ENCODE measurements at regions not wholly inside any gene's neighbourhood (a gene's known extent, or its start where the extent isn't known, plus 50 kb on each side); places are given as distances from the start of the nearest gene placed in this dataset.

DNA sequence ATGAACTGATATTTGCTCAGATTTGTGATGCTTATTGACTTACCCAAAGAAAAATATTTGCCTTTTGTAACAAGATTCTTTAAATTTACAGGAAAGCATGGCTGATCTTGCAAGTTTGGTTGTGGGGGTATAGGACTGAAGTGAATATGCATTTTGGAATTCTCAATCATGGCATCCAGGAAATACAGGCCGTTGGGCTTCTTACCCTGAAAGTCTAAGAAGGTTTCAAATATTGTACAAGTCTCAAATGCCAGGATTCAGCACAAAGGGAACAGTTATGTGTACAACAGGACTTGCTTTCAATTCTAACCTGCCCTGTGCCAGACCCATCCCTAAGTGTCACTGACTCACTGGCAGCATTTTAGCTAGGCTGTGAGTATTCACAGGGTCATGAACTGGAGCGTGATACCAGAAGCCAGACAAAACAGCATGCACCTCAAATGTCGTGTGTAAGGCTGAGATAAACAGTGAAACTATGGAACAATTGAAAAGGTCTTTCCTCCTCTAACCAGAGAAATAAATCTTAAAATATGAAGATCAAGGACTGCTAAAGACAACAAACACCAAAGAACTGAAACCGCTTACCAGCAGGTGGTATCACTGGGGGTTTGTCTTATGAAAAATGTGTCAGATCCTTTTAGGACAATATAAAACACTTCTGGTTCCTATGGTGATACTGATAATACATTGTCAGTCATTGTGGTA lies 168.6 kb upstream of the RGMB start:
- TF ChIP-seq, protein P1, sequence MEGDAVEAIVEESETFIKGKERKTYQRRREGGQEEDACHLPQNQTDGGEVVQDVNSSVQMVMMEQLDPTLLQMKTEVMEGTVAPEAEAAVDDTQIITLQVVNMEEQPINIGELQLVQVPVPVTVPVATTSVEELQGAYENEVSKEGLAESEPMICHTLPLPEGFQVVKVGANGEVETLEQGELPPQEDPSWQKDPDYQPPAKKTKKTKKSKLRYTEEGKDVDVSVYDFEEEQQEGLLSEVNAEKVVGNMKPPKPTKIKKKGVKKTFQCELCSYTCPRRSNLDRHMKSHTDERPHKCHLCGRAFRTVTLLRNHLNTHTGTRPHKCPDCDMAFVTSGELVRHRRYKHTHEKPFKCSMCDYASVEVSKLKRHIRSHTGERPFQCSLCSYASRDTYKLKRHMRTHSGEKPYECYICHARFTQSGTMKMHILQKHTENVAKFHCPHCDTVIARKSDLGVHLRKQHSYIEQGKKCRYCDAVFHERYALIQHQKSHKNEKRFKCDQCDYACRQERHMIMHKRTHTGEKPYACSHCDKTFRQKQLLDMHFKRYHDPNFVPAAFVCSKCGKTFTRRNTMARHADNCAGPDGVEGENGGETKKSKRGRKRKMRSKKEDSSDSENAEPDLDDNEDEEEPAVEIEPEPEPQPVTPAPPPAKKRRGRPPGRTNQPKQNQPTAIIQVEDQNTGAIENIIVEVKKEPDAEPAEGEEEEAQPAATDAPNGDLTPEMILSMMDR (IDR thresholded peaks at IDR 0.05) = no peak
- TF ChIP-seq POLR2AphosphoS5 (IDR thresholded peaks at IDR 0.05; ENCODE audit: insufficient read depth in 1 of 2, low read depth in 1 of 2) = no peak
- TF ChIP-seq POLR2A (IDR thresholded peaks at IDR 0.05) = no peak
